HG03469 (cell line): ENCODE measurements at regions not wholly inside any gene's neighbourhood (a gene's known extent, or its start where the extent isn't known, plus 50 kb on each side); places are given as distances from the start of the nearest gene placed in this dataset.

Source experiments
- ATAC-seq: cut with Tn5 transposase; IDR thresholded peaks from one replicate; pipeline ENCODE4 v1.9.1; 2021; ENCODE audit warnings: mild to moderate bottlenecking, moderate library complexity, moderate number of reproducible peaks; ENCODE audit not compliant: unreplicated experiment

DNA sequence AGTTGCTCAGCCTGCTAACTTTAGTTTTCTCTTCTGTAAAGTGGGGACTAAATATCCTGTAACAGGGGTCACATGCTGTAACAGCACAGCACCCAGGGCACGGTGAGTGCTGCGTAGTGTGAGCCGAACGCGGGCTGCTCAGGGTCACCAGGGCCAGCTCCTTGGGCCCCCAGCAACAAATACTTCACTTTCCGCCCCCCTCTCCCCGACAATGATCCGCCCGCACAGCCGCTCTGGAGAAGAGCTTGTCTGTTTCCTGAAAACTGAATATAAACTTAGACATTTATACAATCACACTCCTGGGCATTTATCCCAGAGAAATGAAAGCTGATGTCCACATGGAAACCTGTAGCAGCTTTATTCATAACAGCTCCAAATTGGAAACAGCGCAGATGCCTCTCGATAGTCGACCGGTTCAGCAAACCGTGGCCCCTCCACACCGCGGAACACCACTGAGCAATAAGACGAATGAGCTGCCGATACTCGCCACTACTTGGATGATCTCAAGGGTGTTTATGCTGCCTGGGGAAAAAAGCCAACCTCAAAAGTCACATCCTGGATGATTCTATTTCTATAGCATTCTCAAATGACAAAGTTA is 267.2 kb downstream of the PARN start:
- ATAC-seq = no peak

DNA sequence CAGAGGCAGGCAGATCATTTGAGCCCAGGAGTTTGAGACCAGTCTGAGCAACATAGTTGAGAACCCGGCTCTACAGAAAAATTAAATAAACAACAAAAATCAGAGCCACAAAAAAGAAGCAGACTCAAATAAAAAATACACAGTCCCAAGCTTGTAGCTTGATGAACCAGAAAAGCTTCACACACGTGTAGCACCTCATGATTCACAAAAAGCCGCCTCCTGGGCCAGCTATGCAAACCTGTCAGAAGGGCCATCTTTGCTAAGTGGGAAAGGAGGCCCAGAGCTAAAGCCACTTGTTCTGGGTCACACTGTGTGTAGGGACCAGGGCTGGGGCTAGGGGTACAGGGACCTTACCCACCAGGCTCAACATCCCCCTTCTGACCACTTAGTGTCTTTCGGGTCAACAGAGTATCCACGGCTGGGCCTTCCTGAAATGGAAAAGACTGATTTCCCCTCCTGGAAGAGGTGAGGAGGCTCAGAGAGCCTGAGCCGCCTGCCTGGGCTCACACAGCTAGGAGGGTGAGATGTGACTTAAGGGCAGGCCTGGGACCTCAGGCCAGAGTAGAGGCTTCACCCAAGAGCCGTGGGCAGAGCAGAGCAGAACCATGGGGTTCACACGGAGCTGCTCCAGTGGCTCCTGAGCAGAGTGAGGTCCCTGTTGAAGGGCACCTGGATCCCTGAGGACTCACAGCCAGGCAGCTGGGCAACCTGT is 269.6 kb downstream of the PARN start:
- no peak for ATAC-seq

DNA sequence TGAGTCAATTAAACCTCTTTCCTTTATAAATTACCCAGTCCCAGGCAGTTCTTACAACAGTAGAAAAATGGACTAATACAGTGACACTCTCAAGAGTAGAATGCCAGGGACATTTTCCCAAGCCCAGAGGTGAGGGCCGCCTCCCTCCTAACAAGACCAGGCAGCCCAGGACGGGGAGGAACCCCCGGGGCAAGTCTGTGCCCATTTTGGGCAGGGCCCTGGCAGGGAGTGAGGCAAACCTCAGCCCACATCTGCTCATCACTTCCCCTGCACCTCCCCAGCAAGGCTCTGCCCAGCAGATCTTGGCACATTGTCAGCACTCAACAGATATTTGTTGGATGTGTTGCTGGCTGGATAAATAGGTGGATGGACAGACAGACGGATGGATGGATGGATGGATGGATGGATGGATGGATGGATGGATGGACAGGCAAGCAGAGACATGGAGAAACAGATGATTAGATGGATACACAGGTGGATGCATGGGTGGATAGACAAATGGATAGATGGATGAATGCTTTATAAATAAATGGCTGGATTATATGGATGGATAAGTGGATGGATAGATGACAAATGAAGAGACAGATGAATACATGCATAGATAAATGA is 271.3 kb downstream of the PARN start:
- no peak for ATAC-seq

DNA sequence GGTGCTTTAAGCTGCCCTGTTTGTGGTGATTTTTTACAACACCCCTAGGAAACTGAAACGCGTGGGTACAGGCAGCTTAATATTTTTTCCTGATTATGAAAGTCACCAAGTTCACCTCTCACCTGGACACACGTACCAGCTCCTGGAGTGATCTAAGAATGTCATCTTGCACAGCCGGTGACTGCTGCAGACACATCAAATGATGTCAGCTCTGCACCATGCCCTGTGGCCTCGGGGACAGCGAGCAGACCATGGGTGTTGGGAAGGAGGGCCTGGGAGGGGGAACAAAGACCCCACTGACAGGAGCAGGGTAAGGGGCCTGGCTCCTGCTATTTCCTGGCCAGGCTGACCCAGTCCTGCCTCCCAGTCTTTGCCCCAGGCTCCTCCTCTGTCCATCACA is 272.7 kb downstream of the PARN start:
- no peak for ATAC-seq

DNA sequence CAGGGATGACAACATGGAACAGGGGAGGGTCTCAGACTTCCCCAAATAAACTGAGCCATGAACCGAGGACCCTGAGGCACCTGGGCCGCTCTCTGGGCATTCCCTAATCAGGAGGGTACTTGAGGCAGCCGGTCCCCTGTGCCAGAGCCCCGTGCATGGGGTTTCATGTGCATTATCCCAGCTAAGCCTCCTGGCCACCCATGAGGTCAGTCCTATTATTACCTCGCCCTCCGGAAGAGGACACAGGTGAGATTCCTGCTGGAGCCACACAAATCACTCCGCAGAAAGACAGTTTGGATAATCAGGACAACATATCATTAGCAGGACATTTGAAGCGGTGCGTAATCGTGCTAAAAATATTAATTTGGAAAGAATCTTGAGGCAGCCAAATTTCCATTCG is 274.0 kb downstream of the PARN start:
- no peak for ATAC-seq

DNA sequence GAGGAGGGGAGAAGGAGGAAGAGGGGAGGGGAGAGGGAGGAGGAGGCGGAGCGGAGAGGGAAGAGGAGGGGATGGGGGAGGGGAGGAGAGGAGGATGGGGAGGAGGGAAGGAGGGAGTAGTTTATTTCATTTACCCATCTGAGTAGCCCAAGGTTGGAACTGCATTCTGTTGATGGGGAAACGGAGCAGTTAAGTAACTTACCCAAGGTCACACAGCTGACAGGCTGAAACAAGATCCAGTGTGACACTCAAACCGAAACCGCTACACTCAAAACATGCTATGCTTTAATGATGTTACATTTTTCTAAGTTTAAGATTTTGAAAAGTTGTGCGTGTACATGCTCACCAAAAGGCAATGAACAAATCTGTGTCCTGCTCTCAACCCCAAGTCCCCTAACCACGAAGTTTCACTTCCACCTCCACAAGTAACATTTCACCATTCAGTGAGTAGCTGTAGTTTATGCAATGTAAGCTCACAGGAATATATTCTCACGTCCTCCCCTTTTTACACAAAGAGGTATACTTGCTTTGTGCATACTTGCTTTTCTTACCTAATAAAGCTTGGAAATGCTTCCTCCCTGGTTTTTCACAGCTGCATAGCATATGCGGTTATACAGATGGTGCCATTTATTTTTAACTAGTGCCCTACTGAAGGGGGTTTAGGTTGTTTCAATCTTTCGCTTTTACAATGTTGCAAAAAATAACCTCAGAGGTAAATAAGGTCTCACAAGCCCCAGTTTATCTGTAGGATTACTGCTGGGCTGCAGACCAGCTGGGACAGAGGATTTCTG is 275.3 kb downstream of the PARN start:
- peak; percentile 86 for ATAC-seq

DNA sequence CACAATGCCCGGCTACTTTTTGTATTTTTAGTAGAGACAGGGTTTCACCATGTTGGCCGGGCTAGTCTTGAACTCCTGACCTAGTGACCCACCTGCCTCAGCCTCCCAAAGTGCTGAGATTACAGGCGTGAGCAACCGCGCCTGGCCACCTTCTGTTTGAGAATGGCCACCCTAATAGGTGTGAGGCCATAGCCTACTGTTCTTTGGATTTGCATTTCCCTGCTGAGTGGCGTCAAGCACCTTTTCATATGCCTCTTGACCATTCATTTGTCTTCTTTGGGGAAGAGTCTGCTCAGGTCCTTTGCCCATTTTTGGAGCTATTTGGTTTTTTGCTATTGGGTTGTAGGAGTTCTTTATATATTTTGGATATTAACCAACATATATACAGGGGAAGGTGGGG is 276.7 kb downstream of the PARN start:
- ATAC-seq = no peak

DNA sequence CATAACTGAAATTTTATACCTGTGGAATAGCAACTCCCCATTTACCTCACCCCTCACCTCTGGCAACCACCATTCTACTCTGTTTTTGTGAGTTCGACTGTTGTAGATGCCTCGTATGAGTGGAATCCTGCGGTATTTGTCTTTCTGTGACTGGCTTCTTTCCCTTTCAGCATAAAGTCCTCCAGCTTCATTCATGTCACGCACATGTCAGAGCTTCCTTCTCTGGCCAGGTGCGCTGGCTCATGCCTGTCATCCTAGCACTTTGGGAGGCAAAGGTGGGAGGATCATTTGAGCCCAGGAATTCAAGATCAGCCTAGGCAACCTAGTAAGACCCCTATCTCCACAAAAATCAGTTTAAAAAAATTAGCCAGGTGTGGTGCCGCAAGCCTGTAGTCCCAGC is 278.4 kb downstream of the PARN start:
- no peak for ATAC-seq

DNA sequence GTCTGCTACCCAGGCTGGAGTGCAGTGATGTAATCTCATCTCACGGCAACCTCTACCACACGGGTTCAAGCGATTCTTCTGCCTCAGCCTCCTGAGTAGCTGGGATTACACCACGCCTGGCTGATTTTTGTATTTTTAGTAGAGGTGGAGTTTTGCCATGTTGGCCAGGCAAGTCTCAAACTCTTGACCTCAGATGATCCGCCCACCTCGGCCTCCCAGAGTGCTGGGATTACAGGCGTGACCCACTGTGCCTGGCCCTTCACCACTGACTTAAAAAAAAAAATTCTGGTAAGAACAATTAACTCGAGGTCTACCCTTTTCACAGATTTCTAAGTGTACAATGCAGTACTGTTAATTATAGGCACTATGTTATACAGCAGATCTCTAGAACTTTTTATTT is 279.4 kb downstream of the PARN start:
- ATAC-seq = no peak

DNA sequence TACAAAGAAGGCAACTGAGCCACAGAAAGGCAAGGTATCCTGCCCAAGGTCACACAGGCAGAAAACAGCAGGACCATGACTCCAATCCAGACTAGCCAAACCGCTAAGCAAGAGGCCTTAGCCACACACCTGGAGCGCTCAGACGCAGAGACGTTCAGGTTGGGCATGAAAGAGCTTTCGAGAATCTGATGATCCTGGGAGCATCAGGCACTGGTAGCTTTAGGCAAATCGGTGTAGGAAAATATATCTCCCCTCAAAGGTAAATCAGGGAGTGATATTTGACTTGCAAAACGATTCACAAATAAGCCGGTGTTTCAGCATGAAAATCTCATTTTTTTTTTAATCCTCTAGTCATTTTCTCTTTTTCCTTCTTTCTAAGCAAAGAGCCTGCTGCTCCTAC is 279.0 kb downstream of the MRTFB start:
- ATAC-seq = no peak

DNA sequence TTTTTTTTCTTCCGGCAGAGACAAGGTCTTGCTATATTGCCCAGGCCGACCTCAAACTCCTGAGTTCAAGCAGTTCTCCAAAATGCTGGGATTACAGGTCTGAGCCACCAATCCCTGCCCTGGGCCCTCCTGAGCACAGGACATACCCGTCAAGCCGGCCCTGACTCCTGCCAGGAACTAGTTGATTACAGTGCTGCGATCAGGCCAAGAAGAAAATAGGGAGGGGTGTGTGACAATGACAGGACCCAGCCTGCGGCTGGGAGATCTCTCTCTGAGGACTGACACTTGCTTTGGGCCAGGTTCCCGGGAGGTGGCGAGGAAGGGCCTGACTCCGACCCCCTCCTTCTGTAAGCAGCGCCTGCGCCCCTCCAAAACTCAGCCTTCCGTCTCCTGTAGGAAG is 276.6 kb downstream of the MRTFB start:
- no peak for ATAC-seq

DNA sequence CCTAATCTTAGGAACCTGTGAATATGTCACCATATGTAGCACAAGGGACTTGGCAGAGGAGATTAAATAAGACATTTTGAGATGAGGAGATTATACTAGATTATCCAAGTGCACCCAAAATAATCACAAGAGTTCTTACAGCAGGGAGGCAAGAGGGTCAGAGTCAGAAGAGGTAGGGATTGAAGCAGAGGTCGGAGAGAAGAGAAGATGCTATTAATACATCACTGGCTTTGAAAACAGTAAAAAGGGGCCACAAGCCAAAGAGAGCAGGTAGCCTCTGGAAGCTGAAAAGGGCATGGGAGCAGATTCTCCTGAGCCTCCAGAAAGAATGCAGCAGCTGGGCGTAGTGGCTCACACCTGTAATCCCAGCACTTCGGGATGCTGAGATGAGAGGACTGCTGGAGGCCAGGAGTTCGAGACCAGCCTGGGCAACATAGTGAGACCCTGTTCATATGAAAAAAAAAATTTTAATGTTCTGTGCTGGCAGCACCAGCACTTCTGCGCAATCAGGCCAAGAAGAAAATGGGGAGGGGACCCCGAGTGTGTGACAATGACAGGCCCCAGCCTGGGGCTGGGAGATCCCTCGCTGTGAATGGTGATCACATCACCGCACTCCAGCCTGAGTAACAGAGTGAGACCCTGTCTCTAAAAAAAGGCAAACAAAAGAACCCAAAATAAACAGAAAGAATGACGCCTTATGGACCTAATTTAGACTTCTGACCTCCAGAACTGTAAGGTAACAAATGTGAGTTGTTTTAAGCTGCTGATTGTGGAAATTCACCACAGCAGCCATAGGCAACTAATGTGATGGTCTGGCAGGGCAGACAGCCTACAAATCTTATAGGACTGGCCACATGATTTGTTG is 275.4 kb downstream of the MRTFB start:
- ATAC-seq = no peak

DNA sequence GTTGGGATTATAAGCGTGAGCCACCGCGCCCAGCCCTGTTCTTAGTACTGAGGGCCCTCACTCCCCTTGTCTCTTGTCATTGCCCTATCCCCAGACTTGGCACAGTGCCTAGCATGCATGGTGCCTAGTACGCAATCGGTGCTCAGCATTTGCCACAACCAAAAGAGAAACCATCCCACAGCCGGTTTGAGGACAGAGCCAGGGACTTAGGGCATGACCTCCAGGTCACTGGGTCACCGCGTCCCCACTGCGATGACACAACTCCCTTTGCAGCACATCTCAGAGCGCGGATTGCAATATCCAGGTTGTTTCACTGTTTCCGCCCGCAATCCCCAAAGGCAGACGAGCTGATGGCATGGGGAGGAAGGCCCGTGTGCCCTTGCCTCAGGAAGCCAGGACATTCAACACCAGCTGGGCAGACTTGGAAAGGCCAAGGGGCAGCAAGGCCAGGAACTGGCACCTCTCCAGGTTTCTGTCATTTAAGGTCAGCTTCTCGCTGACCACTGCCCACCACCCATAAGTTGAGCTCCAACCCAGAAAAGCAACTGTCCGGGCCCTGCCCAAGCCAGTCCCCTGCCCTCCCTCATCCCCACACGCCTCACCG is 274.5 kb downstream of the MRTFB start:
- no peak for ATAC-seq

DNA sequence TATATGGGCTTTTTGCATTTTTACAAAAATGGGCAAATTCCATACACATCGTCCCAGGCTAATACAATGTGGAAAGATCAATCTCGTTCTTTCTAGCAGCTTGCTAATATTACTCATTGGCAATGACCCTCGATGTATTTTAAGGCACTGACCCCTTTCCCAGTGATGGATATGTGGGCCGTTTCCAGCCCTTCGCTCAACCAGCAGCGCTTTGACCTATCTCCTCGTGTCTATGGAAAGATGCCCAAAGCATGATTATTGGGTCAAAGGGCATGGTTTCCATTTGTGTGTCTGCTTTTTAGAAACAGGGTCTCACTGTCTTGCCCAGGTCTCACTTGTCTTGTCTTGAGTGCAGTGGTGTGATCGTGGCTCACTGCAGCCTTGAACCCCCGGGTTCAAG is 273.8 kb downstream of the MRTFB start:
- ATAC-seq = no peak

DNA sequence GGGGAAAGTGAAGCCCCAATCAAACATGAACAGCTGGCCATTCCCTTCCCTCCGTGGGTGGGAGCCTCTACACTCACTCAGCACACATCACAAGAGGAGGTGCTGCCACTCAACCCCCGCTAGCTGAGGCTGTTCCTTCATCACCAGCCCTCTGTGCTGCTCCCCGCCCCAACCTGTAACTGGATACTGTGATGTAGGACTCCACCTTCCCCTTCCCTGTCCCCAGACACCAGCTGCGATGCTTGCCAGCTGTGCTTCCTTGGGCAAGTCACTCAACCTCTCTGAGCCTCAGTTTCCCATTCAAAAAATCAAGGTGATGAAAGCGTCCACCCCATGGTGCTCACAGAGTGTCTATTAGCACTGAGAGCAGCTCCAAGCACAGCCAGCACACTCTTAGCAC is 273.2 kb downstream of the MRTFB start:
- ATAC-seq = no peak

DNA sequence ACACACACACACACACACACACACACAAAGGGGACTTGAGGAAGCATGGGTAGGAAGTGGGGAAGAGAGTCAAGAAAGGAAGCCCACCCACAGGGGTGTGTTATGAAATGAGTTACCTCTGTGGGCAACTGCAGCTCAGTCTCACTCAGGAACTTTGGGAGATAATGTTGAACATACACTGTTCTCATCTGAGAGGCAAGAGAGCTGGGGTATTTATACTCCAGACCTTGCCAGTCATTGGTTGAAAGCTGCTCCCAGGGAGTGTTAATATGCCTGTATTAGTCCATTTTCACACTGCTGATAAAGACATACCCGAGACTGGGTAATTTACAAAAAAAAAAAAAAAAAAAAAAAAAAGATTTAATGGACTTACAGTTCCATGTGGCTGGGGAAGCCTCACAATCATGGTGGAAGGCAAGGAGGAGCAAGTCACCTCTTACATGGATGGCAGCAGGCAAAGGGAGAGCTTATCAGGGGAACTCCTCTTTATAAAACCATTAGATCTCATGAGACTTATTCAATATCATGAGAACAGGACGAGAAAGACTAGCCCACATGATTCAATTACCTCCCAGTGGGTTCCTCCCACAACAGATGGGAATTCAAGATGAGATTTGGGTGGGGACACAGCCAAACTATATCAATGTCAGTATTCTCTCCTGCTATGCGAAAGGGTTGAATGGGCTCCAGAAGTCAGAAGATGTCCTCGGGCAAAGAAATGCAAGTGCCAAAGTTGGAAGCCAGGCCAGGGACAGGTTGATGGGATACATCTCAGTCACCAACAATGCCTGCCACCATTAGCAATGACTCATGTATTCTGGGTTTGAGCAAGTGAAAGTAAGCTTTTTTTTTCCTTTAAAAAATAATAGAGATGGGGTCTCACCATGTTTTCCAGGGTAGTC is 270.5 kb downstream of the MRTFB start:
- ATAC-seq = no peak

DNA sequence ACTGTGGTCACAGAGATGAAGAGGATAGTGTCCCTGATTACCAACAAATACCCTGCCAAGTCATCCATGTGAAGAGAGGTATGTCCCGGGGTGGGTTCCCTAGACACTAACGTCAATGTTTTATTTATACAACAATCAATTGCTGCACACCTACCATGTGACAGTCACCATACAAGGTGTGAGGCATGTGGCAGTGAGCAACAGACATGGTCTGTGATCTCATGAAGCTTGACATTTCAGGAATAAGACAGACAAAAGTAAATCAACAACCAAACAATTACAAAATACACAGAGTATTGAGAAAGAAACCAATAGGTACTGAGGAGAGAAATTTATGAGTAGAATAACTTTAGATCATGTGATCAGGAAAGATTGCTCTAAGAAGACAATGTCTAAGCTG is 268.6 kb downstream of the MRTFB start:
- no peak for ATAC-seq

DNA sequence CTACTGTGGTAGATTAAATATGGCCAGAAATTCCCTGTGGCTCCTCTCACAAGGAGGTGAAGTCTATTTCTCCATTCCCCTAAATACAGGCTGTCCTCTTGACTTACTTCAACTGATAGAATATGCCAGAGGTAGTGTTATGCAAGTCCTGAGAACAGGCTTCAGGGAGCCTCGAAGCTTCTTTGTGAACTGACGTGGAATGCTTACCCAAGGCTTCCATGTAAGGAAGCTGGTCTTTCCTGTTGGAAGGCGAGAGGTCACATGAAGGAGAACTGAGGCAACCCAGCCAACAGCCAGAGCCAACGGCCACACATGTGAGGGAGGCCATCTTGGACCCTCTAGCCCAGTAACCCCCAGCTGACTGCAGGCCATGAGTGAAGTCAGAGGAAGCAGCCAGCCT is 267.9 kb downstream of the MRTFB start:
- ATAC-seq = no peak

DNA sequence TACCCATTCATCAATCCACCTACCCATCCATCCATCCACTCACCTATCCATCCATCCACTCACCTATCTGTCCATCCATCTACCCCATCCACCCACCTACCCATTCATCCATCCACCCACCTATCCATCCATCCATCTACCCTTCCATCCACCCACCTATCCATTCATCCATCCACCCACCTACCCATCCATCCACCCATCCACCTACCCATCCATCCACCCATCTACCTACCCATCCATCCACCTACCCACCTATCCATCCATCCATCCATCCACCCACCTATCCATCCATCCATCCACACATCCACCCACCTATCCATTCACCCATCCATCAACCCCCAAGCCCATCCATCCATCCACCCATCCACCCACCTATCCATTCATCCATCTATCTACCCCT is 267.1 kb downstream of the MRTFB start:
- no peak for ATAC-seq
